GM18870 (cell line): ENCODE measurements at regions not wholly inside any gene's neighbourhood (a gene's known extent, or its start where the extent isn't known, plus 50 kb on each side); places are given as distances from the start of the nearest gene placed in this dataset.

Source experiments
- ATAC-seq: cut with Tn5 transposase; IDR thresholded peaks from one replicate; pipeline ENCODE4 v1.9.1; 2021; ENCODE audit warnings: moderate library complexity; ENCODE audit not compliant: unreplicated experiment

DNA sequence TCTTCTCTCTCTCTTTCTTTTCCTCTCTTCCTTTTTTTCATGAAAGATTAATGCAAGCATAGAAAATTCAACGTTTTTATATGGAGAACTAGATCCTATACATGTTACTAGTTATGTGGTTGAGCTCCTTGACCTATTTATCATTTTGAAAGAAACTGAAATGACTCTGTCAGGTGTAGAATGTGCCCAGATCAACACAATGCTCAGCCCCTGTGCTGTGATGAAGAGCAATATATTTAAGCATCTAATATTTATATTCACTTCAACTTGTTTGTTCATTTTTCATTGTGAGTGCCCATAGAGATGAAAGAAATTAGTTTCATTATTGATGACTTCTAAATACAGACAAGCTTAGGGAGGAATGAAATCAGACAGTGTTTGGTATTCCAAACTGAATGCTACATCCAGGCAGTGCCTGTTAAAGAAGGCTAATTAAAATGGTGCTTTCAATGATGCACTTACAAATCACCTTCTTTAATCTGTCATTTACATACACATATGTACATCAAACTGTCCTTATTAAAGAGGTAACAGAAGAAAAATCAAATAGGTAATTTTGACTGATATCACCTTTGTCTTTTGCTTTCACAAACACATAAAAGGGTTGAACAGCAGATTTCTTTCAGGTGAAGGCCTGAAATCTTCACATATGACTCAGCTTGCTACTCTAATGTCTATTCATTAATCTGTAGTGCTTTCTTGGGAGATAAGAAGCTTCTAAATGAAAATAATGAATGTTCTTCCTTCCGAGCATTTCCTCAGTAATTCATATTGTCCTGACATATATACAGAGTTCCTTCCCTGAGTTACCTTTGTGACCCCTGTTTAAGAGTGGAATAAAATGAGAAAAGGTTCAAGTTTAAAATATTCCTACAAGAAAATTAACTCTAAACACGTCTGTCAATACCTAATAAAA, 915.9 kb downstream of the PDHA2 start:
- no peak for ATAC-seq

DNA sequence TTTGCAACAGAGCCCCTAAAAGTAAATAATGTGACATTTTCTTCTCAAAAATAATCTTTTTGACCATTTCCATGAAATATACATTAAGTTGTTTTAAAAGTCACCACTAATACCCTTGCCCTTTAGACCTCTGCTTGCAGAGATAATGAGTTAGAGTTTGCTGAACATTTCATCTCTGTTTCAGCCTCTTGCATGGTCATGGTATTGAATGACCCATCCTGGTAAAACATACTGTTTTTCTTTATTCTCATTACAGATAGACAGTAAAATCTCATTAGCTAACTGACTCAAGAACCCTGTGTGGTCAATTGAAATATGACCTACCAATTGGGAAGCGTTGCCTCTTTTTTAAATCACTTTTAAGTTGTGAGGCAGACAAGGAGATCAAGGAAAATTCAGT, 916.7 kb downstream of the PDHA2 start:
- no peak for ATAC-seq

GRCh38 chr4:96763546-96763945, 923.7 kb downstream of the PDHA2 start:
- ATAC-seq = no peak

- no peak for ATAC-seq
Measured at GRCh38 chr4:96766359-96766758, 926.5 kb downstream of the PDHA2 start.

DNA sequence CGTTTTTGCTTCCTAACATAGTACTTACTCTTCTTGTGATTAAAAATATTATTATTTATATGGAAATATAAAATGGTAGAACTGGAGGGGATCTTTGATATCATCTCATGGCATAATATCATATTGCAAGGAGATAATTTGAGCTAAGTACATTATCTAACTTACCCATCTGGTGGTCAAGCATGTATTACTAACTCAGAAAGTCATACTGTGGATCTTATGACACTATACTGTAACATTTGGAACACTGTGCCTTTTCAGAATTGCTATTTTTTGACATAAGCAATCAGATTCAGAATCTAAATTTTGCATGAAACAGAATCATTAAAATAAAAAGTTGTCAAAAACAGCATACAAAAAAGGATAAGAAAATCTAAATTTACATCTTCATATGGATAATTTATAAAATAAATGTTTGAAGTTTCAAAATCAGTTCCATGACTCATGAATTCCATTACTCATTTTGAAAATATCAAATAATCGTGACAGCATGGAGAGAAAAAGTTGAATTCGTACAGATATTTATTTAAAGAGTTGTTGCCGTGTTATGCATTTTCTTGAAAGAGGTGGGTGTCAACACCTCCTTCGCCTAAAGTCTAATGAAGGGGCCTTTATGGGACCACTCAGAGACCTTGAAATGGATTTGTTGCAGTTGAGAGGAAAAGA, 928.1 kb downstream of the PDHA2 start:
- ATAC-seq = no peak

DNA sequence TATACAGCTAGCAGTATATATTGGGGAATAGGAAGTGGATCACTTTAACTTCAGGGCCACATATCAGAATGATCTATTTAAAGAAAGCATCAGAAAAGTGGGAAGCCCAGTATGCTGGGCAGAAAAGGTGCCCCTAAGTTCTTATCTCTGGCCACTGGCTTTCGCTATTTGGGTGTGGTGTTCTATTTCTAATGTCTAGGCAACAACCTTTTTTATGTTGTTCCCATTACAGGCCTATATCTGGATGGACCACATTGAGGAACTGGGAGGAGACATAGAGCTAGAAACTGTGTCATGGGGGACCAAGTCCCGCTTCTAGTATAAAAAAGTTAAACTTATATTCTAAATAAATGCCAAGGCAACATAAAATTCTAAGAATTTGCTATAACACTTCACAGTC, 935.6 kb downstream of the PDHA2 start:
- no peak for ATAC-seq

- no peak for ATAC-seq
Measured at GRCh38 chr4:96776920-96777527, 937.1 kb downstream of the PDHA2 start.

DNA sequence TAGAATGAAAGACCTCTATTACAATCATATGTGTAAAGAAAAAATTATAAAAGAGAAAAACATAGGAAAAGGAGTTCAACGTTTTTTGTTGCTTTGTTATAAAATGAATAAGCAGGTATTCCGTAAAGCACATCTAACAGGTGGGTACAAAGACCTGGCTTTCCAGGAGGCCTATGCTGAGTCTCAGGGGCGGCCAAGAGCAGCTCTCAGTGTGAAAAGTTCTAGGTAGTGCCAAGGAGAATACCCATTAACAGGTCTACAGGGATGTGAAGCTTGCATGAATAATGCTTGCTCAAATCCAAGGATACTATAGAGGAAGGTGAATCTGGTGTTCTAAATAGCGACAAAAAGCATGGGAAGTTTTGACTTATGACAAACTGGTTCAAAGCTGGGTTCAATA, 944.4 kb downstream of the PDHA2 start:
- no peak for ATAC-seq

GRCh38 chr4:96786306-96786705, 946.4 kb downstream of the PDHA2 start:
- no peak for ATAC-seq

GRCh38 chr4:96787766-96788165, 947.9 kb downstream of the PDHA2 start:
- no peak for ATAC-seq

DNA sequence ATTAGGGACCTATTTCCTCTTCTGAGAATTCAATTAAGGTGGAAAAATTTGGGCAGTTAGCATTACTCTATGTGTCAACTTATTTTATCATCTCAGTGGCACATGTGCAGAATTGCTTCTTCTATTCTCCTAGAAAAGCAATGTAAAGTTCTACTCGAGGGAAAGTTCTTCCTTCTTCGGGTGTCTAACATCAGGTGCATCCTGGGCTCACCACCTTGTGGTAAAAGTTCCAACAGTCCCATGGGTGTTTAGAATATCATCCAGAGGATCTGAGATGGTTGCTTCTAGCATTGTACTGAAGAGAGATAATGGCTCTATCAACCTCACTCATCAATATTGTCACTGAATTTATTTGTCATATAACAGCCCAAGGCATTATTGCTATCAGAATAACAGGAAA, 969.7 kb downstream of the PDHA2 start:
- no peak for ATAC-seq

GRCh38 chr4:96827086-96827485, 987.2 kb downstream of the PDHA2 start:
- no peak for ATAC-seq

GRCh38 chr4:96833831-96834230, 993.9 kb downstream of the PDHA2 start:
- no peak for ATAC-seq

- ATAC-seq = no peak
Measured at GRCh38 chr4:96835991-96836390, 996.1 kb downstream of the PDHA2 start.

DNA sequence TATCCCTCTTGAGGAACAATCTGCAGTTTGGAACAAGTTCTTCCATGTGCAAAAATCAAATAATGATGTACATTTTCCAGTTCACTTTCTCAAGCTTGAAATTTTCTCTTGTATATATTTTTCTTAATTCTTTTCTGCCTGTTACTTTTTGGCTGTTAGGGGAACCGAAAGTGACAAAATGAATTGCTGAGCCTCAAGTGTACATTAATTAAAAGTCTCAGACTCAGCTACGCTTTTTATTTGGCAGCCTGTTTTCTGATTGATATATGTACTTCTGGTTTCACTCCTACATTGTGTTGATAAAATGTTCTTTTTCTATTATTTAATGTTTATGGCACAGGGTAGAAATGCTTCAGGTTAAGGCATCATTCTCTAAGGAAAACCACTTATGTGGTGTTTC, 999.5 kb downstream of the PDHA2 start:
- ATAC-seq = no peak

DNA sequence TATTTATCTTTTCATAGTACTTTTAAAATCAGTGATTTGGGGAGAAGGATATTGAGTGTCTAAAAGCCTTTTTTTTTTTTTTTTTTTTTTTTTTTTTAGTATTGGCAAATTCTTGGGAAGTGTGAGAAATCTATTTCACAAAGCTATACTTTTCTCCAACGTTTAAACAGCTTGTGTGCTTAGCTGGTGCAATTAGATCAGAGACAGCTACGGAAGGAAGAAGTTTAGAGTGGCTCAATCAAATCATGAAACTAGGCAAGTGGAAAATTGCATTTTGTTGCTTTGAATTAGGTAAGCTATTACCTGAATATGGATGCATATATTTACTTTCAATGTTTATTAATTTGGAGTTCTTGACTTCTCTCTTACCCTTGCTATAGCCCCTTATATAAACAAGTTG, 1001.9 kb downstream of the PDHA2 start:
- ATAC-seq = no peak

- no peak for ATAC-seq
Measured at GRCh38 chr4:96844858-96845490, 1005.1 kb downstream of the PDHA2 start.

GRCh38 chr4:96845819-96846218, 1005.9 kb downstream of the PDHA2 start:
- no peak for ATAC-seq

DNA sequence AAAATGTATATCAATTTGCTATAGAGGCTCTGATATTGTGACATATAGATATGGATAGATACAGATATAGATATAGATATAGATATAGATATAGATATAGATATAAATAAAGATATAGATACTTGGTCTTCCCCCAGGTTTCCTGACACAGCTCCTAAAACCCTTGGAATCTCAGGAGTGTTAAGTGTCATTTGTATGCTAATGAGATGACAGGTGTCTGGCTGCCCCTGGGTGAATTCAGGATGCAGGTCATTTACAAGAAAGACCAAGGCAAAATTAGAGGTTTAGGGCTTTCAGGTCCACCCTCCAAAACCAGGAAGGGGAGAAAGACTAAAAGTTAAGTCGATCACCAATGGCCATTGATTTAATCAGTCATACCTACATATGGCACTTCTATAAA, 1034.8 kb downstream of the PDHA2 start:
- ATAC-seq = no peak

GRCh38 chr4:96879527-96879926, 1039.6 kb downstream of the PDHA2 start:
- ATAC-seq = no peak

- no peak for ATAC-seq
Measured at GRCh38 chr4:96887857-96888256, 1048.0 kb downstream of the PDHA2 start.
